ENCODE measurements at regions not wholly inside any gene's neighbourhood (a gene's known extent, or its start where the extent isn't known, plus 50 kb on each side); places are given as distances from the start of the nearest gene placed in this dataset.

- TF ChIP-seq JUND (IDR thresholded peaks at IDR 0.05): no peak
- no peak for TF ChIP-seq RFX5 (IDR thresholded peaks at IDR 0.05; ENCODE audit: low read length)
- TF ChIP-seq CTCF (IDR thresholded peaks at IDR 0.05): no peak
- no peak for TF ChIP-seq USF2 (IDR thresholded peaks at IDR 0.05; ENCODE audit: borderline replicate concordance, low read depth, low read length)
- no peak for TF ChIP-seq EP300 (IDR thresholded peaks at IDR 0.05; ENCODE audit: borderline replicate concordance in 1 of 2, low read depth in 1 of 2, low read length in 1 of 2)
- TF ChIP-seq PBX3 (IDR thresholded peaks at IDR 0.05): no peak
- no peak for TF ChIP-seq ZBTB33 (IDR thresholded peaks at IDR 0.05; ENCODE audit: borderline replicate concordance, low read depth)
- no peak for TF ChIP-seq TAF1 (IDR thresholded peaks at IDR 0.05; ENCODE audit: borderline replicate concordance, low read depth, low read length)
- TF ChIP-seq RAD21 (IDR thresholded peaks at IDR 0.05; ENCODE audit: low read length): no peak
- TF ChIP-seq ELF1 (IDR thresholded peaks at IDR 0.05): no peak
- no peak for TF ChIP-seq MXI1 (IDR thresholded peaks at IDR 0.05; ENCODE audit: low read depth, low read length)
- TF ChIP-seq POLR2AphosphoS5 (IDR thresholded peaks at IDR 0.05; ENCODE audit: low read depth, low read length): no peak
These were observed 170.0 kb downstream of the SOX2 start for GRCh38 chr3:181881749-181882148.

Measured in SK-N-SH (cell line).